Heart left ventricle (tissue), 13 donors: ENCODE measurements at regions not wholly inside any gene's neighbourhood (a gene's known extent, or its start where the extent isn't known, plus 50 kb on each side); places are given as distances from the start of the nearest gene placed in this dataset.

Source experiments
- POLR2A ChIP-seq, 2 donors: fragments of 450-650 bp; IDR thresholded peaks; one replicate each; pipeline ENCODE4 v1.6.1; 2017; ENCODE audit warnings: antibody characterized with exemption in 2 of 2, mild to moderate bottlenecking in 2 of 2, moderate library complexity in 2 of 2
- TF ChIP-seq, protein P1 (sequence below), 12 donors: fragments of 200-600 bp; sonication (generic) in 4 of 12; IDR thresholded peaks; one replicate each; pipeline versions ENCODE4 v1.5.0 to v1.8.0; 2018 to 2022; ENCODE audit warnings: antibody characterized with exemption in 12 of 12, mild to moderate bottlenecking in 5 of 12
- donor health status: ischemic (EF 13 %, LVEDD 7.1; RV severe dilation, severe dysfunction).
- donor health status: DM: no; HTN: yes; CAD: no.
- donor health status: DM: no; HTN: no; CAD: no.
- donor health status: ischemic (EF 25% LVEDD 6.9; RV normal size, moderate dysfunction).
- donor health status: ischemic (EF 25% LVEDD 5.7; RV mildly dilated, moderate dysfunction).
- donor health status: ischemic (EF 35%, LVEDD 5.7; RV mildly dilated, moderate dysfunction).
- donor health status: nonischemic (EF 11% LVEDD 7.7; RV severe dilation, severe dysfunction).
- donor health status: DM: yes; HTN: yes; CAD: no.
- donor health status: PGD.
- donor health status: ischemic (EF 29% LVEDD 5.4; RV normal size, mild dysfunction).
- donor health status: nonischemic (EF 23%, LVEDD 6.1; RV moderate dilation, normal function).

DNA sequence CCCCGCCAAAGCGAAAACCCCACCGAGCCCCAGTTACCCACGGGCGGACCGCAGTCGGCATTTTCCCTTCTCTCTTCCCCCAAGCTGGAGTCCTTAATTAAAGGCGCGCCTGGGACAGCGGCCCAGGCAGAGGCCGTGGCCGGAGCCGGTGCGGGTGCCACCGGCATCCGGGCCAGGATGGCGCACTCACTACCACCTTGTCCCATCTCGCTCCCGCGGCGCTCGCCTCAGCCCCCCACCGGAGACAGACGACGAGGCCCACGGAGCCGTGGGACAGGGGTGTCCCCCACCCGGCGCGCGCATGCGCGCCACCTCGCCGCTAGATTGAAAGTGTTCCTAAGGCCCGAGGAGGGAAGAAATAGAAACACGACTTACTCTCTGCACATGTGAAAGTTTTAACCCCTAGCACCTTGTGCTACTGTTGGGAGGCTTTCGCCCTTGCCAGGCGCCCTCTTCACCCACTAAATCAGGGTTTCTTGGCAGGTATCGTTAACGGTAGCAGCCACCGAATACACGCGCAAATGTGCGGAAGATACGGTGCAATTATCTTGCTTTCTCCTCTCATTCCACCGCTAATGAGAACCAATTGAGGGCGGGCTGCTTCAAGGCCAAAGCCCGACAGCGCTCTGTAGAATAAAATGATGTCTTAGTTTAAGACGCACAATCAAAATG, 64.3 kb upstream of the CCDC160 start:
- TF ChIP-seq, protein P1, sequence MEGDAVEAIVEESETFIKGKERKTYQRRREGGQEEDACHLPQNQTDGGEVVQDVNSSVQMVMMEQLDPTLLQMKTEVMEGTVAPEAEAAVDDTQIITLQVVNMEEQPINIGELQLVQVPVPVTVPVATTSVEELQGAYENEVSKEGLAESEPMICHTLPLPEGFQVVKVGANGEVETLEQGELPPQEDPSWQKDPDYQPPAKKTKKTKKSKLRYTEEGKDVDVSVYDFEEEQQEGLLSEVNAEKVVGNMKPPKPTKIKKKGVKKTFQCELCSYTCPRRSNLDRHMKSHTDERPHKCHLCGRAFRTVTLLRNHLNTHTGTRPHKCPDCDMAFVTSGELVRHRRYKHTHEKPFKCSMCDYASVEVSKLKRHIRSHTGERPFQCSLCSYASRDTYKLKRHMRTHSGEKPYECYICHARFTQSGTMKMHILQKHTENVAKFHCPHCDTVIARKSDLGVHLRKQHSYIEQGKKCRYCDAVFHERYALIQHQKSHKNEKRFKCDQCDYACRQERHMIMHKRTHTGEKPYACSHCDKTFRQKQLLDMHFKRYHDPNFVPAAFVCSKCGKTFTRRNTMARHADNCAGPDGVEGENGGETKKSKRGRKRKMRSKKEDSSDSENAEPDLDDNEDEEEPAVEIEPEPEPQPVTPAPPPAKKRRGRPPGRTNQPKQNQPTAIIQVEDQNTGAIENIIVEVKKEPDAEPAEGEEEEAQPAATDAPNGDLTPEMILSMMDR (IDR thresholded peaks at IDR 0.05): no peak
- TF ChIP-seq POLR2A (IDR thresholded peaks at IDR 0.05): no peak
